ENCODE measurements at regions not wholly inside any gene's neighbourhood (a gene's known extent, or its start where the extent isn't known, plus 50 kb on each side); places are given as distances from the start of the nearest gene placed in this dataset.

DNA sequence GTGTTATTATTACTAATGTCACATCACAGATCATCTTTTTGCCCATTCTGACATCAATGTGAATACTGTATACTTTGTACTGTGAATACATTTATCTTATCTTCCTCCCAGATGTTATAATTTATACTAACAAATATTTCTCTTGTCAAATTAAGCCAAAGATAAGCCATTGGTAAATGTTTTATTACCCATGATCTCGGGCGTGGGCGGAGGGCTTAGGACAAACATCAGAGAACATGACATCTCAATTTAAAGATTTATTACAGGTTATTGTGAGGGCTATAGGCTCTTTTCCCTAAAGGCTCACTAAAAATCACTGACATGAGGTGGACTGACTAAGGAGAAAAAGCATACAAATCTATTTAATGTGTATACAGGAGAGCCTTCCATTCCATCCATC is 58.2 kb upstream of the DGKB start:
- Histone ChIP-seq H2AFZ (ENCODE audit: insufficient read depth, low read depth, low read length, poor library complexity, severe bottlenecking) (no peak overlapping the region), H3K79me2 (ENCODE audit: insufficient read depth, low read length) (no peaks in the 10 kb centered on the region), H3K9me3 (replicated peaks in 1 of 2; ENCODE audit: control insufficient read depth in 1 of 2, insufficient read depth in 1 of 2, low read length in 2 of 2) (no peaks in the 10 kb centered on the region), H4K20me1 (ENCODE audit: insufficient read depth, low read length) (no peaks in the 10 kb centered on the region), H3K4me2 (replicated peaks; ENCODE audit: extremely low read depth, low read length, poor library complexity, severe bottlenecking) (no peak overlapping the region), H3K4me1 (ENCODE audit: control insufficient read depth in 1 of 2, insufficient read depth in 2 of 2, low read length in 2 of 2) (no peaks in the 10 kb centered on the region), H3K9ac (ENCODE audit: insufficient read depth, low read length, poor library complexity, severe bottlenecking) (no peak overlapping the region), H3K27me3 (ENCODE audit: control insufficient read depth in 2 of 2, insufficient read depth in 2 of 2, low read length in 2 of 2) (no peaks in the 10 kb centered on the region), H3K36me3 (replicated peaks in 1 of 2; ENCODE audit: control insufficient read depth in 1 of 2, insufficient read depth in 2 of 2, low read length in 2 of 2) (no peaks in the 10 kb centered on the region), H3K4me3 (replicated peaks in 1 of 3; ENCODE audit: low read depth in 2 of 3, low read length in 3 of 3) (no peak overlapping the region), H3K27ac (ENCODE audit: low read depth in 1 of 2, low read length in 2 of 2) (no peak overlapping the region)
- no peak overlapping the region for H3K27ac Mint-ChIP-seq
- no peaks in the 10 kb centered on the region for H3K36me3 Mint-ChIP-seq
- no peak overlapping the region for H3K4me3 Mint-ChIP-seq
- TF ChIP-seq, protein P1, sequence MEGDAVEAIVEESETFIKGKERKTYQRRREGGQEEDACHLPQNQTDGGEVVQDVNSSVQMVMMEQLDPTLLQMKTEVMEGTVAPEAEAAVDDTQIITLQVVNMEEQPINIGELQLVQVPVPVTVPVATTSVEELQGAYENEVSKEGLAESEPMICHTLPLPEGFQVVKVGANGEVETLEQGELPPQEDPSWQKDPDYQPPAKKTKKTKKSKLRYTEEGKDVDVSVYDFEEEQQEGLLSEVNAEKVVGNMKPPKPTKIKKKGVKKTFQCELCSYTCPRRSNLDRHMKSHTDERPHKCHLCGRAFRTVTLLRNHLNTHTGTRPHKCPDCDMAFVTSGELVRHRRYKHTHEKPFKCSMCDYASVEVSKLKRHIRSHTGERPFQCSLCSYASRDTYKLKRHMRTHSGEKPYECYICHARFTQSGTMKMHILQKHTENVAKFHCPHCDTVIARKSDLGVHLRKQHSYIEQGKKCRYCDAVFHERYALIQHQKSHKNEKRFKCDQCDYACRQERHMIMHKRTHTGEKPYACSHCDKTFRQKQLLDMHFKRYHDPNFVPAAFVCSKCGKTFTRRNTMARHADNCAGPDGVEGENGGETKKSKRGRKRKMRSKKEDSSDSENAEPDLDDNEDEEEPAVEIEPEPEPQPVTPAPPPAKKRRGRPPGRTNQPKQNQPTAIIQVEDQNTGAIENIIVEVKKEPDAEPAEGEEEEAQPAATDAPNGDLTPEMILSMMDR (IDR thresholded peaks at IDR 0.05), result no peak
- DNase-seq, result no peak
- H3K4me1 Mint-ChIP-seq, result no peaks in the 10 kb centered on the region
- WGBS (ENCODE audit: insufficient coverage), result no CpG with 5 or more reads among the region's 3 CpGs
- no peaks in the 10 kb centered on the region for H3K9me3 Mint-ChIP-seq
- no peaks in the 10 kb centered on the region for H3K27me3 Mint-ChIP-seq (ENCODE audit: low read depth in 3 of 3)
- intact Hi-C loops (cut with micrococcal nuclease), result no loop called here

DNA sequence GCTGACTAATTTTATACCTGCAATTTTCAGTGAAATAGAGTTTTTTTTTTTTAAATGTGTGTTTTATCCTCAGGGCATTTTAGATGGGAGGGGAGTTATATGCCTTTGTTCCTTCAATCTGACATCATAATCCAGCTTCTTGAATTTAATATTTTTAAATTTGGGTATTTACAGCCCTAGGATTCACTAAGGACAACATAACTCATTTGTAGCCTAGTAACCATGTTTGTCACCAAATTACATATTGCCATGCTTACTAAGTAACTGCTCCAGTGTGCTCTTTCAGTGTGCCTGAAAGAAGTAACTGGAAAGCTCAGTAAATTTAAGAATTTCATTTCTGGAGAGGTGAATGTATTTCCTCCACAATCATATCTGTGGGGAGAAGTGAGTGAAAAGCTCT is 56.8 kb upstream of the DGKB start:
- no peak overlapping the region for H3K4me2 ChIP-seq (replicated peaks; ENCODE audit: extremely low read depth, low read length, poor library complexity, severe bottlenecking)
- Mint-ChIP-seq H3K27ac (no peak overlapping the region), H3K4me3 (no peak overlapping the region), H3K4me1 (no peaks in the 10 kb centered on the region), H3K9me3 (peaks cover 0 to 3% (median 0%) of the 10 kb centered on the region in 7 donors), H3K27me3 (ENCODE audit: low read depth in 3 of 3) (no peaks in the 10 kb centered on the region), H3K36me3 (no peaks in the 10 kb centered on the region)
- TF ChIP-seq, protein P1 (IDR thresholded peaks at IDR 0.05), result no peak
- H3K4me3 ChIP-seq (replicated peaks in 1 of 3; ENCODE audit: low read depth in 2 of 3, low read length in 3 of 3), result no peak overlapping the region
- no peaks in the 10 kb centered on the region for H4K20me1 ChIP-seq (ENCODE audit: insufficient read depth, low read length)
- no peak overlapping the region for H3K27ac ChIP-seq (ENCODE audit: low read depth in 1 of 2, low read length in 2 of 2)
- no peaks in the 10 kb centered on the region for H3K4me1 ChIP-seq (ENCODE audit: control insufficient read depth in 1 of 2, insufficient read depth in 2 of 2, low read length in 2 of 2)
- no peak overlapping the region for H3K9ac ChIP-seq (ENCODE audit: insufficient read depth, low read length, poor library complexity, severe bottlenecking)
- no peak overlapping the region for H2AFZ ChIP-seq (ENCODE audit: insufficient read depth, low read depth, low read length, poor library complexity, severe bottlenecking)
- DNase-seq, result no peak
- intact Hi-C loops (cut with micrococcal nuclease), result no loop called here
- no peaks in the 10 kb centered on the region for H3K36me3 ChIP-seq (replicated peaks in 1 of 2; ENCODE audit: control insufficient read depth in 1 of 2, insufficient read depth in 2 of 2, low read length in 2 of 2)
- no peaks in the 10 kb centered on the region for H3K79me2 ChIP-seq (ENCODE audit: insufficient read depth, low read length)
- no peaks in the 10 kb centered on the region for H3K27me3 ChIP-seq (ENCODE audit: control insufficient read depth in 2 of 2, insufficient read depth in 2 of 2, low read length in 2 of 2)
- H3K9me3 ChIP-seq (replicated peaks in 1 of 2; ENCODE audit: control insufficient read depth in 1 of 2, insufficient read depth in 1 of 2, low read length in 2 of 2), result no peaks in the 10 kb centered on the region

Measured in CD14-positive monocyte (primary cell).